Activated T-helper 2 cell treated with anti-CD3 and anti-CD28 coated beads, Interferon-gamma antibody, Interleukin-2, Interleukin-4, amounts not matched to agents 10 μg/mL and 5 μg/mL and 100 μg/mL, durations not matched to agents 14 hours and 24 hours and 36 hours (primary cell): ENCODE measurements at regions not wholly inside any gene's neighbourhood (a gene's known extent, or its start where the extent isn't known, plus 50 kb on each side); places are given as distances from the start of the nearest gene placed in this dataset.

ENCODE experiments used
- DNase-seq: peaks from one replicate; pipeline ENCODE4 v3.0.0; 2021; ENCODE audit warnings: low spot score
- H3K27ac Mint-ChIP-seq: one replicate; pipeline ENCODE4 v1.8.0; 2021; ENCODE audit warnings: mixed read lengths
- H3K27me3 Mint-ChIP-seq: one replicate; pipeline ENCODE4 v1.8.0; 2021; ENCODE audit warnings: low read depth, mixed read lengths
- H3K36me3 Mint-ChIP-seq: one replicate; pipeline ENCODE4 v1.8.0; 2021; ENCODE audit warnings: low read depth, mixed read lengths
- H3K4me1 Mint-ChIP-seq: one replicate; pipeline ENCODE4 v1.8.0; 2021; ENCODE audit warnings: low read depth, mixed read lengths
- H3K4me3 Mint-ChIP-seq: one replicate; pipeline ENCODE4 v1.8.0; 2021; ENCODE audit warnings: low read depth, mild to moderate bottlenecking, moderate library complexity, mixed read lengths
- H3K9me3 Mint-ChIP-seq: one replicate; pipeline ENCODE4 v1.8.0; 2021; ENCODE audit warnings: mixed read lengths
- intact Hi-C: fragments of 100-400 bp; cut with micrococcal nuclease; formaldehyde crosslinking; loops from one replicate; pipeline ENCODE4 v1.15.1; 2023

DNA sequence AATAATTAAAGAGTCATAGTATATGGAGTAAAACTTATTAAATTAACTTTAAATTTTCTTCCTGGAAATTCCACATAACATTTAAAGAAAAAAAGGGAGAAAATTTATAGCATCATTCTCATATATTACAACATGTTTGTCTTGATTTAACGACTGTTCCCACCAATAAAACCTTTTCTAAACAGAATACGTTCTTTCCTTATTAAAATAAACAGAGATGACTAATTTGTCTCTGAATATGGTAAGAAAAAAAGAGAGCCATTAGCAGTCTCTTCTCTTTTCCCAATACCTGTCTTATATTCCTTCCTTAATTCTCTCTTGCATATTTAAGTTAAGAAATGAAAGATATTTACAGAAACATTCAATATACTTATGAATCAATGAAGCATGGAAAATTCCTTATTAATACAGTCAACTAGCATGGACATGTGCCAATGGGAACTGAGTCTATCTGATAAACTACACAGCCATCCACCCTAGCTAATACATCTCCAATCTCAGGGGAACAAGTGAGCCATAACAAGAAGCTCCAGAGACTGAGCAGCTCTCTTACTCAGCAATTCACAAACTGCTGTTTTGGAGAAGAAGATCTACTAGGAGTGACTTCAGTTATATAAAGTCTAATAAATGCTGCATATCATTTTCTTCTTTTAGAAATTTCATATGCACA lies 347.1 kb upstream of the MANEA start:
- intact Hi-C loops = no loop called here
- Mint-ChIP-seq H3K36me3 (no peaks in the 10 kb centered on the region), H3K27ac (no peak overlapping the region), H3K4me1 (no peaks in the 10 kb centered on the region), H3K9me3 (no peaks in the 10 kb centered on the region), H3K4me3 (no peak overlapping the region), H3K27me3 (no peaks in the 10 kb centered on the region)
- no peak for DNase-seq

DNA sequence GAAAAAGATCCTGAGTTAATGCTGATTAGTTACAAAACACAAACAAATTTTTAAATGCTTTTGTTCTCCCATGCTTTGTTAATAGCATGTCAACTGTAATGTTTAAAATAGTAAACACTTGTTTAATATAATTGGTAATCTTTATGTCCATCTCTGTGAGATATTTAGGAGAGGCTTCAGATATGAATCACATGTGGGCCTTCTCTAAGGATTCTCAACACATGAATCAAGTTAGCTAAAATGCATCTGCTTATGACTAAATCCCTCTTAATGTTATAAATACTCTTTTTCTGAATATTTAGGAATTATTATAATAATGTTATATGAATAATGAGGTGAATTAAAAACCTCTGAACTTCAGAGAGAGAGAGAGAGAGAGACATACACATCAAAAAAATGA lies 345.9 kb upstream of the MANEA start:
- no peaks in the 10 kb centered on the region for H3K9me3 Mint-ChIP-seq

DNA sequence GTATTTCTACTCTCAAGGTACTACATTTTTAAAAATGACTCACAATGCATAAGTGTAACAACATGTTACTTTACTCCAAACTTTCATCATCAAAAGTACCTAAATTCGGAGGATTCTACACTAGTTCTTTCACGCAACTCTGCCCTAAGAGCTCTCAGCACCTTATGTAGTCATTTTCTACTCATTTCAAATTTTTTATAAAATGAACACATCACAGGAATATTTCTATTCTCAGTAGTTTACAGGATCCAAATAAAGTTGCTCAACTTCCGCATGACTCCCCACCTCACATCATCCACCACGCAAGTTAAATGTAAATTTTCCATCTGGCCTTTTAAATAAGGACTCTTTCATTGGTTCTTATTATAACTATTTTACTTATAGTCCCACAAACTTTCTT lies 344.9 kb upstream of the MANEA start:
- Mint-ChIP-seq H3K4me3 (no peak overlapping the region), H3K36me3 (no peaks in the 10 kb centered on the region), H3K27ac (no peak overlapping the region), H3K9me3 (no peaks in the 10 kb centered on the region), H3K4me1 (no peaks in the 10 kb centered on the region), H3K27me3 (no peaks in the 10 kb centered on the region)
- intact Hi-C loops = no loop called here
- DNase-seq = no peak

More for the DNA sequence above, 345.9 kb upstream of the MANEA start:
- intact Hi-C loops = no loop called here
- DNase-seq = no peak
- H3K4me3 Mint-ChIP-seq = no peak overlapping the region
- H3K27me3 Mint-ChIP-seq = no peaks in the 10 kb centered on the region
- H3K4me1 Mint-ChIP-seq = no peaks in the 10 kb centered on the region
- H3K36me3 Mint-ChIP-seq = no peaks in the 10 kb centered on the region
- no peak overlapping the region for H3K27ac Mint-ChIP-seq

DNA sequence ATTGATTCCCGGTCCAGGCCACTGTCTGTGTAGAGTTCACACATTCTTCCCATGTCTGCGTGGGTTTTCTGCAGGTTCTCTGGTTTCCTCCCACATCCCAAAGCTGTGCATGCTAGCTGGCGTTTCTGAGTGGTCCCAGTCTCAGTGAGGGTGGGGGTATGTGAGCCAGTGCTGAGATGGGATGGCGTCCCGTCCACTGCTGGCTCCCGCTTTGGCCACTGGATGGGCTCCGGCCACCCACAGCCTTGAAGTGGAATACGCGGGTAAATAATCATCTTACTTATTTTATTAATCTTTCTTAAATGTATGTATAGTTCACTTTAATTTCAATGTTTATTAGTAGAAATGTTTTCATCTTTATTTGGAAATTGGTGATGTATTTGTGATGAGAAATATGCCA lies 343.5 kb upstream of the MANEA start:
- intact Hi-C loops = no loop called here
- H3K27me3 Mint-ChIP-seq = no peaks in the 10 kb centered on the region
- no peak overlapping the region for H3K4me3 Mint-ChIP-seq
- H3K27ac Mint-ChIP-seq = no peak overlapping the region
- no peaks in the 10 kb centered on the region for H3K36me3 Mint-ChIP-seq
- no peaks in the 10 kb centered on the region for H3K9me3 Mint-ChIP-seq
- H3K4me1 Mint-ChIP-seq = no peaks in the 10 kb centered on the region
- DNase-seq = no peak

DNA sequence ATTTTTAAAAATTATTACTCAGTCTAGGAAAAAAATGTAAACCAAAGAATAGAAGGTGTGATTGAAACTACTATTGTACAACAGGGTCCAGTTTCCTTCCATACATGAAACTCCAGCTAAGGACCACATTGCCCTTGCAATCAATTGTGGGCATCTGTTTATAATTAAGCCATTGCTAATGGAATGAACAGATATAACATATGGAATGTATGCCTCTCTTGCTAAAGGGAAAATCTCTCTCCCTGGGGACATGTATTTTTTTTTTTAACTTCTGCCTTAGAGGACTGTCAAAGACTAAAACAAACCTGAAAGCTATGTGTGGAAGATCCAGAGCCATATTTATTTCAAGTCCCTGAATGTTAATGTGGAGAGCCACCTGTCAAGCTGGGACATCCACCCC lies 336.8 kb upstream of the MANEA start:
- Mint-ChIP-seq H3K4me1 (no peaks in the 10 kb centered on the region), H3K27me3 (no peaks in the 10 kb centered on the region), H3K4me3 (no peak overlapping the region), H3K9me3 (no peaks in the 10 kb centered on the region), H3K36me3 (no peaks in the 10 kb centered on the region), H3K27ac (no peak overlapping the region)
- intact Hi-C loops = no loop called here
- DNase-seq = no peak

DNA sequence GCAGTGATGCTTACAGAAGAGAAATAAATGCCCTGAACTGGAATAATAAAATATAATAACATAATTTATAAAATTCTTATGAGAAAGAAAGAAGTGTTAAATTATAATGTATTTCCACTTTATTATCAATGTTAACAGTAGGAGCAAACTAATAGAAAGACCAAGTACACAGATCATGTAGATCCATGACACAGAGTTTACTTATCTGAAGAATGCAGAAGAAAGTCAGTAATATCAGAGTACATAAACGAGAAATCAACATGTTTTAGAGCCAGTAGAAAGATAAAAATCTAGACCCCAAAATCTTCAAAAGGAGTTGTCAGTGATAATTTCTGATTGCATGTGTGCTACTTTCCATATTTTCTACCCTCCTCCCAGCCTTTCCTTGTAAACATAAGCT lies 334.8 kb upstream of the MANEA start:
- Mint-ChIP-seq H3K4me1 (no peaks in the 10 kb centered on the region), H3K4me3 (no peak overlapping the region), H3K27me3 (no peaks in the 10 kb centered on the region), H3K9me3 (no peaks in the 10 kb centered on the region), H3K27ac (no peak overlapping the region), H3K36me3 (no peaks in the 10 kb centered on the region)
- intact Hi-C loops = no loop called here
- no peak for DNase-seq

DNA sequence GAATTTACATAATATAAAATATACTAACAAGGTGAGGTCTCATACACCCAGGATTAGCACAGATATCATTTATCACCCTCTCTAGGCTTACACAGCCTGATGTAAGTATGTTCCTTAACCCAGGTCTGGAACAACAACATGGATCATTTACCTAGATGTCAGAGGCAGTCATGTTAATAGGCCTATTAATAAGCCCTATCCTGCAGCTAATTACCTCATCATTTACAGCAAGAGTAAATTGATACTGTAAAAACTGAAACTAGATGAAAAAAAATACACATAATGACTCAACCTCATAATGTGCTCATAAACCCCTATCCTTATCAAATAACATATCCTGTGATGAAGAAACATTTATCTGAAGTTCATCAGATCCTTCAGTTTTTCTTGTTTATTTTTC lies 334.3 kb upstream of the MANEA start:
- Mint-ChIP-seq H3K27me3 (no peaks in the 10 kb centered on the region), H3K4me1 (no peaks in the 10 kb centered on the region), H3K36me3 (no peaks in the 10 kb centered on the region), H3K4me3 (no peak overlapping the region), H3K27ac (no peak overlapping the region), H3K9me3 (no peaks in the 10 kb centered on the region)
- intact Hi-C loops = no loop called here
- DNase-seq = no peak

DNA sequence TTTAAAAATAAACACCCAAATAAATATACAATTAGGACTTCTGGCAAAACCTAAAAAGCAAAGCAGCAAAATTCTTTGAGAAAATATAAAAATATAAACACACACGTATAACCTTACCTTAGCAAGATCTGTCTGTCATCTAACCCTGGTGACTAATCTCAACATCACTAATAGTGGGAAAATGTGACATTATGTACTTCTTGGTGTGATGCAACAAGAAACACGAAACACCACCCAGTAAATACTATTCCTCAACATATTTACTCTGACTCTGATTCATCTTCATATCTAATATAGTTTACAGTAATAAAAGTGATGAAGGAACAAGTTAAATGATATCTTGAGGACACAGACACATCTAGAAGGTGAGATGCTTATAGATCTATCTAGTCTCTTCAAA lies 332.6 kb upstream of the MANEA start:
- no peak for DNase-seq
- no peak overlapping the region for H3K27ac Mint-ChIP-seq
- no peaks in the 10 kb centered on the region for H3K9me3 Mint-ChIP-seq
- no peak overlapping the region for H3K4me3 Mint-ChIP-seq
- no peaks in the 10 kb centered on the region for H3K27me3 Mint-ChIP-seq
- no peaks in the 10 kb centered on the region for H3K4me1 Mint-ChIP-seq
- no peaks in the 10 kb centered on the region for H3K36me3 Mint-ChIP-seq
- intact Hi-C loops = no loop called here

DNA sequence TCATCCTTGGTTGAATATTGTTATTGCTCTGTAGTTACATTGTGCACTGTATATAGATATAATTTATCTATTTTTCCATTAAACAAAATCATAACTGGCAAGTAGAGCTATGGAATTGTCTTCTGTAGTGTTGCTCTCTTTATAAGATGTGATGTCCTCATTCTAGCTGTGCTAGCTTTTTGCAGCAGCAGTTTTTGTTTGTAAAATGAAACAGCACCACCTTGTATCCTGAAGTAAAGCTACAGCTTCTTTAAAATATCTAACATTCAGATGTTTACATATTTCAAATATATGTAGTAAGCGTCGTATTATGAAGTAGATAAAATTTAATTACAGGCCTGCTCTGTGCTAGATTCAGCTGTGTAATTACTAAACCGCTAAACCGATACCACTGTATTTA lies 328.8 kb upstream of the MANEA start:
- no peak for DNase-seq
- no peaks in the 10 kb centered on the region for H3K9me3 Mint-ChIP-seq
- no peaks in the 10 kb centered on the region for H3K4me1 Mint-ChIP-seq
- H3K27me3 Mint-ChIP-seq = no peaks in the 10 kb centered on the region
- H3K36me3 Mint-ChIP-seq = no peaks in the 10 kb centered on the region
- H3K27ac Mint-ChIP-seq = no peak overlapping the region
- H3K4me3 Mint-ChIP-seq = no peak overlapping the region
- intact Hi-C loops = no loop called here

DNA sequence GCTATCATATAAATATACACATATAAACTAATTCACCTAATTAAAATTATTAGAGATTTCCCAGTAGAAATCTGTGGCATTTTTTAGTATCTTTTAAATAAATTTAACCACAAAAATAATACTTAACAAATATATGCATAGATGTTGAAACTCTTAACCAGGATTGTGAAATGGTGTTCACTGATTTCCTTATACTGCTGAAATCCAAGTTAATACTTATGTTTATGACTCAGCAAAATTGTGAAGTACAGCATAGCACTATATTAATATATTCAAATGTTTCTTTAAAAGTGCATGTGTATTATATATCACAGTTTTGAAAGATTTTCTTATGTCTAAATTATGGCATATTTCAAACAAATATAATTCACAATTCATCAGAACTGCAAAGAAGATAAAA lies 328.2 kb upstream of the MANEA start:
- no peaks in the 10 kb centered on the region for H3K9me3 Mint-ChIP-seq
- H3K4me1 Mint-ChIP-seq = no peaks in the 10 kb centered on the region
- no peak overlapping the region for H3K4me3 Mint-ChIP-seq
- no peak overlapping the region for H3K27ac Mint-ChIP-seq
- no peaks in the 10 kb centered on the region for H3K36me3 Mint-ChIP-seq
- no peak for DNase-seq
- intact Hi-C loops = no loop called here
- H3K27me3 Mint-ChIP-seq = no peaks in the 10 kb centered on the region

DNA sequence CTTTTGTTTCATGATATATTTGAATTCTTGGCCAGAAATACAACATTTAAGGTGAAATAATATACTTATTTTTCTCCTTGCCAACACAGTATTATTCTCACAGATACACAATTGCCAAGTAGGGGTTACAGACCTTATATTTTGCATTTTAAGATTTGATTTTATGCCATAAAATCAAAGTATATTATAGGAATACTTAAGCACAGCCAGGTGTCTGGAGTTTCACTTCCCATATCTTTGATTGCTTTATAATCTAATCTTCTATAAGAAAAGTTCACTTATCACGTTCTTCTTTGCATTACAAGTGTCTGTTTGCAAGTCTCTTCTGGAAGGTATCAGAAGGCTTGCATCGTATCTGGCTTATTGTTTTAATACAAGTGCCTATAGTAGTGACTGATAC lies 327.7 kb upstream of the MANEA start:
- Mint-ChIP-seq H3K27me3 (no peaks in the 10 kb centered on the region), H3K4me3 (no peak overlapping the region), H3K9me3 (no peaks in the 10 kb centered on the region), H3K27ac (no peak overlapping the region), H3K36me3 (no peaks in the 10 kb centered on the region), H3K4me1 (no peaks in the 10 kb centered on the region)
- no peak for DNase-seq
- intact Hi-C loops = no loop called here

DNA sequence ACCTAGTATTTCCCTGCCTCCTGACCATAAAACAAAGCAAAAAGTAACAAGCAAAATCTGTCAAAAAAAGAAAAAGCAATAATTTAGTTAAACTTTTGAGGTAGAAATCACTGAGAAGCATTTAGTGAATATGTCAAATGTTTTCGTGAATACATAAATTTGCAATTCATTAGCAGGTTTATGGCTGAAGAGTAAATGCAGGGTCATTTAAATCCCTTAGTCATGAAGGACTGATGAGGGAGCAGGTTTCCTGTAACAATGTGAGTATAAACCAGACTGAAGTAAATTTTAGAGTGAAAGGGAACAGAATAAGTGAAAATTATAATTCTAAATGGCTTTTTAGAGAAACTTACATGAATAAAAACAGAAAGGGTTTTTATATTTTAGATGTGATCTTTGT lies 313.5 kb upstream of the MANEA start:
- no peaks in the 10 kb centered on the region for H3K9me3 Mint-ChIP-seq
- no peaks in the 10 kb centered on the region for H3K4me1 Mint-ChIP-seq
- no peak overlapping the region for H3K27ac Mint-ChIP-seq
- no peak overlapping the region for H3K4me3 Mint-ChIP-seq
- no peaks in the 10 kb centered on the region for H3K36me3 Mint-ChIP-seq
- no peaks in the 10 kb centered on the region for H3K27me3 Mint-ChIP-seq
- DNase-seq = no peak
- intact Hi-C loops = no loop called here

DNA sequence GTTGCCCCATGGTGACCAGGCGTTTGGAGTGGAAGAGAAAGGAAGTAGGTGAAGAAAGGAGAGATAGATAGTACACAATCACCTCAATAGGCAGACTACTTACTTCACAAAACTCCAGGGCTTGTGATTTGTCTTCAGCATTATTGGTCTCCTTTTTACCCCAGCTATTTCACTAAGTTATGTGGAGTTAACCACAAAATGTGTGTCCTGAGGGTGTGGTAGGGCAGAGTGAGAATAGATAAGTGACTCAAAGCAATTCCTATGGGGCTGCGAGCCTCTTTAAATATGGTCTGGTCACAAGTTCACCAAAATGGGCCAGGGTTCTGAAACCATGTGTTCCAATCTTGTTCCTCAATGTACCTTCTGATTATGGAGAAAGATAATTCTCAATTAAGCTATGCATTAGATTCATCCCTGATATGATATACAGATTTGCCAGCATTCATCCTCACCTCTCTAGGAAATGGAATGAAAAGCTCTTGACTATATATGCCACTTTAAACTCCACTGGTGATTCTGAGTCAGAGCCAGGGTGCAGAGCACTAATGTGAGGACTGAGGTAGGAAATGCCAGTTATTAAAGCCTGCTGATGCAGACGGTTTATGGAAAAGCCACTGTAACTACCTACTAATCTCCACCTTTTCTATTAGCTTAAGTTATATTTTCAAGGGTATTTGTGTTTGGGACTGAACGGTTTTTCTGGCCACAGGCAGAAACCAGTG lies 310.6 kb upstream of the MANEA start:
- no peak overlapping the region for H3K4me3 Mint-ChIP-seq
- H3K27ac Mint-ChIP-seq = no peak overlapping the region
- no peaks in the 10 kb centered on the region for H3K36me3 Mint-ChIP-seq
- H3K4me1 Mint-ChIP-seq = no peaks in the 10 kb centered on the region
- no peaks in the 10 kb centered on the region for H3K9me3 Mint-ChIP-seq
- intact Hi-C loops = no loop called here
- H3K27me3 Mint-ChIP-seq = no peaks in the 10 kb centered on the region
- no peak for DNase-seq
